Mucosa of stomach (tissue), 1 donor: ENCODE measurements at regions not wholly inside any gene's neighbourhood (a gene's known extent, or its start where the extent isn't known, plus 50 kb on each side); places are given as distances from the start of the nearest gene placed in this dataset.
"Not testable (repeated sequence)": the region's sequence is repeated elsewhere in the genome, so short reads cannot be mapped to it uniquely, and the experiment has no call there.

Experiments
- H3K27me3 ChIP-seq: one replicate; pipeline ENCODE4 v1.7.0; 2013; ENCODE audit warnings: mild to moderate bottlenecking, low read length; ENCODE audit not compliant: control insufficient read depth, insufficient read depth
- H3K36me3 ChIP-seq: one replicate; pipeline ENCODE4 v1.7.0; 2013; ENCODE audit warnings: low read length; ENCODE audit not compliant: control insufficient read depth, insufficient read depth
- H3K4me1 ChIP-seq: one replicate; pipeline ENCODE4 v1.7.0; 2013; ENCODE audit warnings: mild to moderate bottlenecking, low read length; ENCODE audit not compliant: control insufficient read depth, insufficient read depth
- H3K4me3 ChIP-seq: one replicate; pipeline ENCODE4 v1.7.0; 2013; ENCODE audit warnings: low read length
- H3K9ac ChIP-seq: one replicate; pipeline ENCODE4 v1.7.0; 2013; ENCODE audit warnings: mild to moderate bottlenecking, low read length, moderate library complexity
- H3K9me3 ChIP-seq: one replicate; pipeline ENCODE4 v1.7.0; 2013; ENCODE audit warnings: mild to moderate bottlenecking, low read length, moderate library complexity; ENCODE audit not compliant: control insufficient read depth
- donor health status: Pancreatic carcinoma.

- no peaks in the 10 kb centered on the region for H3K36me3 ChIP-seq
- H3K27me3 ChIP-seq, result no peaks in the 10 kb centered on the region
- no peaks in the 10 kb centered on the region for H3K9me3 ChIP-seq
- no peak overlapping the region for H3K4me3 ChIP-seq
- H3K4me1 ChIP-seq, result no peaks in the 10 kb centered on the region
- no peak overlapping the region for H3K9ac ChIP-seq
Observed at GRCh38 chr18:71301596-71301995, 1012.8 kb downstream of the SOCS6 start.

- not testable (repeated sequence) for H3K4me3 ChIP-seq, H3K4me1 ChIP-seq, H3K9ac ChIP-seq, H3K27me3 ChIP-seq, H3K9me3 ChIP-seq, H3K36me3 ChIP-seq
Observed at GRCh38 chr18:71294201-71294600, 1005.4 kb downstream of the SOCS6 start.

GRCh38 chr18:71293322-71293721, 1004.5 kb downstream of the SOCS6 start:
- Histone ChIP-seq H3K36me3 (no peaks in the 10 kb centered on the region), H3K9me3 (no peaks in the 10 kb centered on the region), H3K4me3 (no peak overlapping the region), H3K9ac (no peak overlapping the region), H3K27me3 (no peaks in the 10 kb centered on the region), H3K4me1 (no peaks in the 10 kb centered on the region)

- H3K27me3 ChIP-seq, result no peaks in the 10 kb centered on the region
- H3K36me3 ChIP-seq, result no peaks in the 10 kb centered on the region
- no peaks in the 10 kb centered on the region for H3K9me3 ChIP-seq
- no peak overlapping the region for H3K4me3 ChIP-seq
- no peak overlapping the region for H3K9ac ChIP-seq
- no peaks in the 10 kb centered on the region for H3K4me1 ChIP-seq
Observed at GRCh38 chr18:71287268-71287667, 998.4 kb downstream of the SOCS6 start.

GRCh38 chr18:71252351-71252865, 963.6 kb downstream of the SOCS6 start:
- Histone ChIP-seq H3K9ac (no peak overlapping the region), H3K4me3 (no peak overlapping the region), H3K36me3 (no peaks in the 10 kb centered on the region), H3K4me1 (no peaks in the 10 kb centered on the region), H3K27me3 (no peaks in the 10 kb centered on the region), H3K9me3 (no peaks in the 10 kb centered on the region)

- H3K4me1 ChIP-seq, result no peaks in the 10 kb centered on the region
- no peak overlapping the region for H3K9ac ChIP-seq
- H3K9me3 ChIP-seq, result no peaks in the 10 kb centered on the region
- H3K4me3 ChIP-seq, result no peak overlapping the region
- H3K27me3 ChIP-seq, result no peaks in the 10 kb centered on the region
- H3K36me3 ChIP-seq, result no peaks in the 10 kb centered on the region
Observed at GRCh38 chr18:71250191-71250590, 961.3 kb downstream of the SOCS6 start.

- no peaks in the 10 kb centered on the region for H3K36me3 ChIP-seq
- H3K27me3 ChIP-seq, result no peaks in the 10 kb centered on the region
- no peak overlapping the region for H3K9ac ChIP-seq
- H3K9me3 ChIP-seq, result no peaks in the 10 kb centered on the region
- H3K4me3 ChIP-seq, result no peak overlapping the region
- H3K4me1 ChIP-seq, result no peaks in the 10 kb centered on the region
Observed at GRCh38 chr18:71249791-71250190, 960.9 kb downstream of the SOCS6 start.

- Histone ChIP-seq H3K4me3 (no peak overlapping the region), H3K36me3 (no peaks in the 10 kb centered on the region), H3K27me3 (no peaks in the 10 kb centered on the region), H3K9me3 (no peaks in the 10 kb centered on the region), H3K4me1 (no peaks in the 10 kb centered on the region), H3K9ac (no peak overlapping the region)
Observed at GRCh38 chr18:71242981-71243380, 954.1 kb downstream of the SOCS6 start.

- no peak overlapping the region for H3K9ac ChIP-seq
- no peaks in the 10 kb centered on the region for H3K9me3 ChIP-seq
- no peaks in the 10 kb centered on the region for H3K36me3 ChIP-seq
- no peaks in the 10 kb centered on the region for H3K4me1 ChIP-seq
- no peak overlapping the region for H3K4me3 ChIP-seq
- no peaks in the 10 kb centered on the region for H3K27me3 ChIP-seq
Observed at GRCh38 chr18:71238974-71239624, 950.3 kb downstream of the SOCS6 start.

GRCh38 chr18:71237641-71238040, 948.8 kb downstream of the SOCS6 start:
- no peaks in the 10 kb centered on the region for H3K27me3 ChIP-seq
- no peak overlapping the region for H3K9ac ChIP-seq
- no peaks in the 10 kb centered on the region for H3K9me3 ChIP-seq
- no peak overlapping the region for H3K4me3 ChIP-seq
- no peaks in the 10 kb centered on the region for H3K36me3 ChIP-seq
- H3K4me1 ChIP-seq, result no peaks in the 10 kb centered on the region

GRCh38 chr18:71233177-71233576, 944.3 kb downstream of the SOCS6 start:
- no peak overlapping the region for H3K9ac ChIP-seq
- H3K36me3 ChIP-seq, result no peaks in the 10 kb centered on the region
- H3K9me3 ChIP-seq, result no peaks in the 10 kb centered on the region
- no peak overlapping the region for H3K4me3 ChIP-seq
- no peaks in the 10 kb centered on the region for H3K27me3 ChIP-seq
- no peaks in the 10 kb centered on the region for H3K4me1 ChIP-seq

- no peaks in the 10 kb centered on the region for H3K36me3 ChIP-seq
- no peaks in the 10 kb centered on the region for H3K9me3 ChIP-seq
- no peaks in the 10 kb centered on the region for H3K4me1 ChIP-seq
Observed at GRCh38 chr18:71223486-71223885, 934.6 kb downstream of the SOCS6 start.

GRCh38 chr18:71221405-71221804, 932.6 kb downstream of the SOCS6 start:
- no peaks in the 10 kb centered on the region for H3K4me1 ChIP-seq
- no peaks in the 10 kb centered on the region for H3K9me3 ChIP-seq
- no peaks in the 10 kb centered on the region for H3K36me3 ChIP-seq
- H3K27me3 ChIP-seq, result no peaks in the 10 kb centered on the region
- H3K4me3 ChIP-seq, result no peak overlapping the region
- no peak overlapping the region for H3K9ac ChIP-seq

More at GRCh38 chr18:71223486-71223885, 934.6 kb downstream of the SOCS6 start:
- H3K4me3 ChIP-seq, result no peak overlapping the region
- H3K9ac ChIP-seq, result no peak overlapping the region
- H3K27me3 ChIP-seq, result no peaks in the 10 kb centered on the region
